ENCODE measurements at regions not wholly inside any gene's neighbourhood (a gene's known extent, or its start where the extent isn't known, plus 50 kb on each side); places are given as distances from the start of the nearest gene placed in this dataset.
"Not testable (repeated sequence)": the region's sequence is repeated elsewhere in the genome, so short reads cannot be mapped to it uniquely, and the experiment has no call there.

DNA sequence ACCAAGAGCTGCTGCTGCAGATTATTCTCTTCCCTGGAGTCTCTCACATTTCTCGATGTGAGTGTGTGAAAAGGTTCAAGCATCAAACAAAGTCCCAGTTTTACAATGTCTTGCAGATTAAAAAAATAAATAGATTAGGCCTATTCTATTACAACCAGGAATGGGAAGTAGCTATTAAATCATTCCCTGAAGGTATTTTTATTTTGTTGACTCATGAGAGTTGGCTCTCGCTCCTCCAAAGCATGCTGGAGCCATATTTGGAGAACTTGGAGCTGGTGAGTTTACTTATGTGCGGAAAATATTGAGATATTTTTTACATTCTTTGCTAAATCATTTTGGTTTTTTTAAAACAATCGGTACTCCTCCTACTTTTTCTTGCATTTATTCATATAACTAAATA, 572.3 kb downstream of the ETNK1 start:
- DNase-seq = no peak

- DNase-seq = no peak
These were observed 577.8 kb downstream of the ETNK1 start for GRCh38 chr12:23202728-23203127.

- DNase-seq = peak; percentile 28 to 63 (median 48)
These were observed 580.2 kb downstream of the ETNK1 start for GRCh38 chr12:23204933-23205778.

- no peak for DNase-seq
These were observed 584.8 kb downstream of the ETNK1 start for GRCh38 chr12:23209793-23210192.

DNA sequence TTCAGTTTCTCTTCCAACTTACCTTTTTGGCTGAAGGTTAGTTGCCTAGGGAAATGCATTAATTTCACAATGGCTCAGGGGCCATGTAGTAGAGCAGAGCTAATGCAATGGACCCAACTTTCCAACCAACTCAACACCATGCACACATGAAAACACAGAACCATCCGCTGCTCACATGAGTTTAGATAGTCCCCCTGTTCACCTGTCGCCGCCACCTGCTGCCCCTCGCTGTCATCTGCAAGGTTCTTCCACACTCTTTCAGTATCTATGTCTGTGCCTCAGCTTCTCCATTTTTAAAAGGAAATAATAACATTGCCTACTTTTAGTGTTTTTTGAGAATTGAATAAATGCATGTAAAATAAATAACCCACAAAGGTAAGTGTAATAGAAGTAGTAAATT, 585.6 kb downstream of the ETNK1 start:
- no peak for DNase-seq

- DNase-seq = no peak
These were observed 586.7 kb downstream of the ETNK1 start for GRCh38 chr12:23211384-23212320.

DNA sequence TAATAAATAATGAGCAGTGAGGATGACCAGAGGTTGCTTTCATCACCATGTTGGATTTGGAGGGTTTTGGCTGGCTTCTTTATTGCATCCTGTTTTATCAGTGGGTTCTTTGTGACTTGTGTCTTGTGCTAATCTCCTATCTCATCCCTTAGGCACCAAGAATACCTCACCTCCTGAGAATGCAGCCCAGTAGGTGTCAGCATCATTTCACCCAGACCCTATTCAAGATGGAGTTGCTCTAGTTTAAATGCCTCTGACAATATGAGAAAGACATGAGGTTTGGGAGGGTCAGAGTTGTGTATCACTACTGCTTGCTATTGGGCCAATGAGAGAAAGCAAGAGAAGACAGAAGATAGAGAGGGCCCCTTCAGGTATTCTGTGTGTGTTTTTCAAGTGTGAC, 592.2 kb downstream of the ETNK1 start:
- DNase-seq = no peak

GRCh38 chr12:23217667-23218066, 592.7 kb downstream of the ETNK1 start:
- no peak for DNase-seq

GRCh38 chr12:23221066-23221465, 596.1 kb downstream of the ETNK1 start:
- no peak for DNase-seq

DNA sequence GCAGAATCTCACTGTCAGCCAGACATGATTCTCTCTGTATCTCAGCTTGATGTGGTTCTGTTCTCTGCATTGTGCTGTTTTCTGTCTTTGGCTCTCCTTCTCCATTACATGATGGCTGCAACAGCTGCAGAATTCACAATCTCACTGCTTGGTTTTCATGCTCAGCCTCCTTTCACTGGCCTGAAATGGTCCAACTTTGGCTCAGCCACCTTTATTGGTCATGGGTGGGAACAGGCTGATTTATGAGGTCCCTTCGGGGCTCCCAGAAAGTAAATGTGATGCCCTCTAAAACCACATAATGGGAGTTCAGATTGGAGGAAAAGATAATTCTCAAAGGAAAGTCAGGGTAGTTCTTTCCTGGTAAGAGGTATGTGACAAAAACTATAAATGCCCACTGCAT, 597.0 kb downstream of the ETNK1 start:
- DNase-seq = no peak

GRCh38 chr12:23222801-23223200, 597.8 kb downstream of the ETNK1 start:
- no peak for DNase-seq

DNA sequence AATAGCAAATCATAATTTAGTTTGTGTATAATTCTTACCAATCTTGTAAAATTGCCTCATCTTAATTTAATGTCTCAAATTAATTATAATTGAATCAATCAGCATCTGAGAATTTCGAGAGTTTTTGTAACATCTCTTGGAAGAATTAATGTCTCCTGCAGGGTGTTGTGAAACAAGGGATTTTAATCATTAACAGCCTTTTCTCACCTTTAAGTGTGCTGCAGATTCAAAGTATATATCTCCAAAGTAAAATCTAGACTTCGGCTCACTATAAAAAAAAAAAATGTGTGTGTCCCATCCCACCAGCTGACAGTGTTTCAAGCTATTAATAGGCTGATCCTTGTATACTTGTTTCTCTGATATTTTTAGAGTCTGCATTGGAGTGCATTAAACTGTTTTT, 603.1 kb downstream of the ETNK1 start:
- no peak for DNase-seq

DNA sequence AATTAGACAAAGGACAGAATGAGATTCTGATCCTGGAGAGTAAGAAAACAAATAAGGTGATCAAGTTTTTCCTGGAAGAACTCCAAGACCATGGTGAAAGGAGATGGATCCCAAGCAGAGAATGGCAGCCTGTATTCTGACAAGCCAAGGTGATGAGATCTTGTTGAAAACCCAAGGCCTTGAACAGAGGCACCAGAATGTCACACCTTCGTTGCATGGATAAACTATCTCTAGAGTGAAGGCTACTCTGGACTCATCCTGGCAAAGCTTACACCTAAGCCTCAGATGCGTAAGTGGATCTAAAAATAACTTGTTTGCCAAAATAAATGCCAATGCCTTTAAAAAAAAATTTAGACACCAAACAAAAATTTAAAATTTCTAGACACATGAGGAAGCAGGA, 605.9 kb downstream of the ETNK1 start:
- DNase-seq = no peak

DNA sequence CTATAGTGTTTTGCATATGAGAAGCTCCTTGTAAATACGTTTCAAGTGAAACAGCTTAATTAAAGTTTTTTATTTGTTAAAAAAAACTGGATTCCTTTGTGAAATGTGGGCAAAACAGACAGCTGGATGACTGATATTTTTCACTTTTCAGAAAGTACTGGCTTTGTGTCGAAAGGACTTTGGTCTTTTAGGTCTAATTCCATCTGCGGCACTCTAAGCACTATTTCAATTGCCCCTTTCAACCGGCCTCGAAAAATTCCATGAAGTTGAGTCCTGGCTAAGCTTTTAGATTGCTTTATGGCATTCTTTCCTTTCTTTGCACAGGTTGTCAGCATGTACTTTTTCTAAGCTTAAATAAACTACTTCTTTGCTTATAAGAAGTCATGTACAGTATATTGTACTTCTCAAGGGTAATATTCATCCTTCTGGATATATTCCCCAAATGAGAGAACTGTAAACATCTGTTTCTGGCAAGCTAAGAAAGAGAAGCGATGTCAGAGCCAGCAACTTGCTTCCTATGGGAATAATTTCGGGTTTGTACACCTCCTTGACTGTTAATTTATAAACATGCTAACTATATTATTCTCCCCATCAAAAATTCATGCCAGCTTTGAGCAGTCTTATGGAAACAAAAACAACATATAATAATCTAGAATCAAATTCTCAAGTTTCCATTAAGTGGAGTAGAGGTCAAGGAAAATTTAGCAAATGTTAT, 611.3 kb downstream of the ETNK1 start:
- no peak for DNase-seq

- DNase-seq = no peak
These were observed 611.8 kb downstream of the ETNK1 start for GRCh38 chr12:23236811-23237210.

- no peak for DNase-seq
These were observed 613.2 kb downstream of the ETNK1 start for GRCh38 chr12:23238190-23238589.

GRCh38 chr12:23238957-23239356, 614.0 kb downstream of the ETNK1 start:
- DNase-seq = no peak

GRCh38 chr12:23245186-23245585, 620.2 kb downstream of the ETNK1 start:
- DNase-seq = no peak

DNA sequence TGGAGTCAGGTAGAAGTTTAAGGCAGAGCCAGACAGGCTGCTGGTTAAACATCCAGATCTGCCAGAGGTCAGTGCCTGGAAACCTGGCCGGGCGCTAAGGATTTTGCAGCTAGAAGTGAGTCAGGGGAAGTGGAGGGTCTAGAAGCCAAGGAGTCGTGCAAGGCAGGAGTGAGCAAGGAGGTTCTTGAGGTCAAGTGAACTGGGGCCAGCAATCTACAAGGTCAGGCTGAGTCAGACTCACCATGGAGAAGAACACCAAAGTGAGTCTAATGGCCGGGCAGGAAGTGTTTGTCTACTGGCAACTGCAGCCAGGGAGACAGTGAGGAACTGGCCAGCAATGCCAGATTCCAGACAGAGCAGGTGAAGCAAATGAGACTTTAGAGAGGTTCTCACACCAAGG, 628.2 kb downstream of the ETNK1 start:
- no peak for DNase-seq

- not testable (repeated sequence) for DNase-seq
These were observed 628.9 kb downstream of the ETNK1 start for GRCh38 chr12:23253910-23254309.

GRCh38 chr12:23259558-23259957, 634.6 kb downstream of the ETNK1 start:
- DNase-seq = no peak

DNA sequence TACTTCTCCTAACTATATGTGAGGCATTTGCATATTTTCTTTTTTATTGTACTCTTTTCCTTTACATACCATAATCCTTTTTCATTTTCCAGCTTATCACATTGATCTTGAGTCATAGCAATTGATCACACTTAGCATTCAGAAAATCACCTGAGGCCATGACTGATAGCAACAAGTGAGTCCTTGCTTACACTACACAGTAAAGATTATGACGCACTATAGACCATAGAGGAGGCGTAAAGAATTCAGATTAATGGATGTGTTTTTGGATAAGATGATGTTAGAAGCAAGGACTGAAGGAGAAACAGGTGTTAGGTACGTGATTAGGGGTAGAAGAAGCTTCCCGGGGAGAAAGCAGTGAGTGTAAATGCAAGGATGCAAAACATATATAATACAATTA, 637.7 kb downstream of the ETNK1 start:
- DNase-seq = no peak

DNA sequence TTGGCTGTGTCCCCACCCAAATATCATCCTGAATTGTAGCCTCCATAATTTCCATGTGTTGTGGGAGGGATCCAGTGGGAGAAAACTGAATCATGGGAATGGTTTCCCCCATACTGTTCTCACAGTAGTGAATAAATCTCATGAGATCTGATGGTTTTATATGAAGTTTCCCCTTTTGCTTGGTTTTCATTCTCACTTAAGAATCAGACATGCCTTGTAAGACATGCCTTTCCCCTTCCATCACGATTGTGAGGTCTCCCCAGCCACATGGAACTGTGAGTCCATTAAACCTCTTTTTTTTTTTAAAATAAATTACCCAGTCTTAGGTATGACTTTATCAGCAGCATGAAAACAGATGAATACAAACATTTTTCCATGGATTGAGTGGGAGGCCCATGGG, 652.9 kb downstream of the ETNK1 start:
- DNase-seq = no peak

Measured in suppressor macrophage (primary cell).